ENCODE measurements at regions not wholly inside any gene's neighbourhood (a gene's known extent, or its start where the extent isn't known, plus 50 kb on each side); places are given as distances from the start of the nearest gene placed in this dataset.

GRCh38 chr4:130336585-130337217 is 1240.7 kb downstream of the C4orf33 start:
- ATAC-seq = no peak
- DNase-seq = no peak

DNA sequence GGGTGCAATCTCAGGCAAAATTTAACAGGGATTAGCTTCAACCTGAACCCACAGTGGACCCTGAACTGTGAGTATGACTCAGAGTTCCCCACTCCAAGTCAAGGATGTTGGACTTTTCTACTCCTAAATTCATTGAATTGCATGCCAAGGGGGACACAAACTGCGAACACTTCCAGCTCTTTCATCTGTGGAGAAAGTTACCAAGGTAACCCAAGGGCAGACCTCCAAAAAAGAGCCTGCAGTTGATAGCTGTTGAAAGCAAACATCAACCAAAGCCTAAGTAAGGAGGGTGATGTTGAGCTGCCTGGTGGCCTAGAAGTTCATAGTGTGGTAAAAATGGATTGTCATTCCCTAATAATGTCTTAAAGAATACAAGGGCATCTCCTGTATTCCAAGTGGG is 1242.9 kb downstream of the C4orf33 start:
- ATAC-seq (no peak), DNase-seq (no peak)

- DNase-seq (no peak), ATAC-seq (no peak)
Measured at GRCh38 chr4:130349745-130350144, 1253.8 kb downstream of the C4orf33 start.

GRCh38 chr4:130356873-130357272 is 1260.9 kb downstream of the C4orf33 start:
- ATAC-seq = no peak
- DNase-seq = no peak

GRCh38 chr4:130359542-130359941 is 1263.6 kb downstream of the C4orf33 start:
- ATAC-seq (no peak), DNase-seq (no peak)

- ATAC-seq (no peak), DNase-seq (no peak)
Measured at GRCh38 chr4:130361616-130362015, 1265.7 kb downstream of the C4orf33 start.

DNA sequence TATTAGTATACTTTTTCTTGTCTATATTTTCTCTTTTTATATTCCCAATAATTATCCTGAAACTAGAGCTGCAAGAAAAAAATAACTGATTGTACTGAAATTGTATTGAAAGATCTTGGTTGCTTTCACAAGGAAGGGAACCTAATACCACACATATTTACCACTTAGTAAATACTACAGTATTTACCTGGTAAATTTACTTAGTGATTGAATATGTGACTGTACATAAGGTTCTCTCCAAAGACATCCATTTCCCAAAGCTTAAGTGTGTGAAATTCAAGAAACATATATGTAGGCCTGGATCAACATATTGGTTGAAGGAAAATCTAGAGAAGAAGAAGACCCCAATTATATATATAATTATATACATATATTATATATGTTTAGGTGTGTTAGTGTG is 1272.7 kb downstream of the C4orf33 start:
- DNase-seq (no peak), ATAC-seq (no peak)

GRCh38 chr4:130393231-130393630 is 1297.3 kb downstream of the C4orf33 start:
- ATAC-seq = no peak

DNA sequence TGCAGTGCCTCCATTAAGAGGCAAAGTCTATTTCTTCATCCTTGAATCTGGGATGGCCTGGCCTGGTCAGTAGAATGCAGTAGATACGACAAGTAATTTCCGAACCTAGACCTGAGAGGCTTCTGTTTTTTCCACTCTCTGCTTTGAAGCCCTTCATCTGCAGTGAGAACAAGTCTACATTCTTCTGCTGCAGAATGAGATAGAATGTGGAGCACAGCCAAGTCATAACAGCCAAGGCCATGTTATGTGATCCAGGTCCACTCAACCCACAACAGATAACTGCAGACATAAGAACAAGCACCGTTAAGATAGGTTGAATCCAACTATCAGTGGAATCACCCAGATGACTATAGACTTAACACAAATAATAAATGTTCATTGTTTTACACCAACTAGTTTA is 1297.7 kb downstream of the C4orf33 start:
- no peak for ATAC-seq

More at GRCh38 chr4:130393231-130393630, 1297.3 kb downstream of the C4orf33 start:
- no peak for DNase-seq

GRCh38 chr4:130395871-130396270 is 1299.9 kb downstream of the C4orf33 start:
- no peak for ATAC-seq
- no peak for DNase-seq

More for the DNA sequence above, 1297.7 kb downstream of the C4orf33 start:
- no peak for DNase-seq

GRCh38 chr4:130403221-130403620 is 1307.3 kb downstream of the C4orf33 start:
- no peak for ATAC-seq

DNA sequence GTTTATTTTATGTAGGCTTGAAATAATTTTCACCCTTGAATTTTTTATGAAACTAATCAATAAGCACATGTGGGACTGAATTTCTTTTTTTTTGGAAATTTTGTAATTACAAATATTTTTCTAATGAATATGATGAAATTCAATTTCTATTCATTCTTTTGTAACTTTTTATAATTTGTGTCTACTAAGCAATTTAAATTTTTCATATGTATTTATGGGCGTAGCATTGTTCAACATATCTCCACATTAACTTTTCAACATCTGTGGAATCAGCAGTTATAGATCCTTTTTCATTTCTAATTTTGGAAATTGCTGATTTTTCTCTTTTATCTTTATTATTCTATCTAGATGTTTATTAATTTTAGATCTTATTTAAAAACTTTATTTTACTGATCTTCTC is 1320.3 kb downstream of the C4orf33 start:
- DNase-seq = no peak
- no peak for ATAC-seq

More at GRCh38 chr4:130403221-130403620, 1307.3 kb downstream of the C4orf33 start:
- DNase-seq = no peak

GRCh38 chr4:130419211-130419975 is 1323.4 kb downstream of the C4orf33 start:
- no peak for ATAC-seq
- no peak for DNase-seq

- DNase-seq = no peak
- no peak for ATAC-seq
Measured at GRCh38 chr4:130422261-130422660, 1326.3 kb downstream of the C4orf33 start.

- DNase-seq (no peak), ATAC-seq (no peak)
Measured at GRCh38 chr4:130424211-130424610, 1328.3 kb downstream of the C4orf33 start.

- no peak for ATAC-seq
- DNase-seq = no peak
Measured at GRCh38 chr4:130432289-130432688, 1336.3 kb downstream of the C4orf33 start.

- no peak for DNase-seq
- no peak for ATAC-seq
Measured at GRCh38 chr4:130449741-130450140, 1353.8 kb downstream of the C4orf33 start.

DNA sequence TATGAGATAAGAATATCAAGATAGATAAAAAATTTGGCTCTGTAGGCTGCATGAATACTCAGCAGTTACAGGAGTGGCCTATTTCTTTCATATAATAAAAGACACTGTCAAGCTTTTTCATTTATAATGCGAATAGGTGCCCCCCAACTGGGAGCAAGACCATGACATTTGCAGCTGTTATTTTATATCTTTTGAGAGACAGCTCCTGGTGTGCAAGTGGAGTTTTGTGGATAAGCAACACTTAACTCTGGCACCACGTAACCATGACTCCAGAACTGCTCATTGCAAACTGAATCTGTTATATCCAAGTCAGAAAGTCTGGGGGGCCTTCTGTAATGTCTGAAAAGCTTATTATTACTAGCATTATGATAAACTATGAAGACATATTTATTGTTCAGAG is 1372.4 kb downstream of the C4orf33 start:
- DNase-seq (no peak), ATAC-seq (no peak)

- no peak for ATAC-seq
- no peak for DNase-seq
Measured at GRCh38 chr4:130478406-130478805, 1382.5 kb downstream of the C4orf33 start.

DNA sequence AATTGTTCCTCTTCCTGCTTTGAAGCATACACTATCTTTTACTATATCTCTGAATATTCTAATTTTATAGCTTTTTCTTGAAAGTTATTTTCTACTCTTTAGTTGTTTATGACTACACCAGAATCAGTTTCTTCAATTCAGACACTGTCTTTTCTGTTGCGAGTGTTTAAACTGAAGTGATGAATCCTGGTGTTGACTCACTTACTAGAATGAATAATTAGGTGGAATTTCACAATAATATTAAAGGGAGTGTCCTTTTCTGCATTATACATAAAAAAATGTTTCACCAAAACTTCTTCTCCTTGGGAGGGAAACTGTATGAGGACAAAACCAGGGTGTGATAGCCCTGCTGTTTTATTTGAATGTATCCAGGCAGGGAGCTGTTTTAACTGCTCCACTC is 1383.1 kb downstream of the C4orf33 start:
- ATAC-seq (no peak), DNase-seq (no peak)

DNA sequence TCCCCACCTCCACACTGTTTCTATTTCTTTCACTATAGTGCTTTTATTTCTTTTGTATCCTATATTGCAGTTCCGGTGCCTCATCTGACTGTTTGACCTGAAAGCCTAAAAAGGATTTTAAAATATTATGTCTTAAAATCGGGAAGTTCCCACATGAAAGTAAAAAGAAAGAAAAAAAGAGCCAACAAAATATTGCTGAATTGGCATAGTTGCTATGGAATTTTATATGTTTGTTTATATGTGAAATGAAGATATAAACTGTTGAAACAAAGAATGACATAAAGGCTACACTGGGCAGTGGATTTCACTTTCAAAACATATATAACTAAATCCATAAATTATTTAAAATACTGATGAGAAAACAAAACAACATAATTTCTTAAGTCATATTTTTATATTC is 1383.7 kb downstream of the C4orf33 start:
- ATAC-seq = no peak

DNA sequence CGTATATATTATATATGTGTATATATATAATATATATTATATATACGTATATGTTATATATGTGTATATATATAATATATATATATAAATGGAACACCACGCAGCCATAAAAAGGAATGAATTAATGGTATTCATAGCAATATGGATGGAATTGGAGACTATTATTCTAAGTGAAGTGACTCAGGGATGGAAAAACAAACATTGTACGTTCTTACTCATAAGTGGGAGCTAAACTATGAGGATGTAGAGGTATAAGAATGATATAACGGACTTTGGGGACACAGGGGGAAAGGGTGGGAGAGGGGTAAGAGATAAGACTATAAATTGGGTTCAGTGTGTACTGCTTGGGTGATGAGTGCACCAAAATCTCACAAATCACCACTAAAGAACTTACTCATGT is 1388.9 kb downstream of the C4orf33 start:
- ATAC-seq = no peak

More for the DNA sequence above, 1383.7 kb downstream of the C4orf33 start:
- DNase-seq = no peak

DNA sequence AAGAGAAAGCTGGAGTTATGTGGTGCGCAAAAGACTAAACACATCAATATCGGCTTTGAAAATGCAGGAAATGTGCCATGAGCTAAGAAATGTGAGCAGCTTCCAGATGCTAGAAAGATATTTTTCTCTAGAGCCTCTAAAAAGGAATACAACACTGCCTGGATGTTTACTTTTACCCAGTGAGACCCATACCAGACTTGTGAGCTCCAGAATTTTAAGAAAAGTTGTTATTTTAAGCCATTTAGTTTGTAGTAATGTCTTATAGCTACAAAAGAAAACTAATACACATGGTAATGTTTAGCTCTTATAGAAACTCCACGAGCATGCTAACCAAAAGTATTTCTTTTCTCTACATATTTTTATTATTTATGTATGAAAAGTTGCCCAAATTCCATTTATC is 1389.4 kb downstream of the C4orf33 start:
- ATAC-seq (no peak), DNase-seq (no peak)

More for the DNA sequence above, 1388.9 kb downstream of the C4orf33 start:
- no peak for DNase-seq

- DNase-seq (no peak), ATAC-seq (no peak)
Measured at GRCh38 chr4:130486186-130486585, 1390.2 kb downstream of the C4orf33 start.

Measured in stimulated activated naive CD8-positive, alpha-beta T cell treated with anti-CD3 and anti-CD28 coated beads, Interleukin-15, Interleukin-2, amounts not matched to agents 100 U/mL and 50 U/mL, for 24 hours (primary cell).